ENCODE measurements at regions not wholly inside any gene's neighbourhood (a gene's known extent, or its start where the extent isn't known, plus 50 kb on each side); places are given as distances from the start of the nearest gene placed in this dataset.

DNA sequence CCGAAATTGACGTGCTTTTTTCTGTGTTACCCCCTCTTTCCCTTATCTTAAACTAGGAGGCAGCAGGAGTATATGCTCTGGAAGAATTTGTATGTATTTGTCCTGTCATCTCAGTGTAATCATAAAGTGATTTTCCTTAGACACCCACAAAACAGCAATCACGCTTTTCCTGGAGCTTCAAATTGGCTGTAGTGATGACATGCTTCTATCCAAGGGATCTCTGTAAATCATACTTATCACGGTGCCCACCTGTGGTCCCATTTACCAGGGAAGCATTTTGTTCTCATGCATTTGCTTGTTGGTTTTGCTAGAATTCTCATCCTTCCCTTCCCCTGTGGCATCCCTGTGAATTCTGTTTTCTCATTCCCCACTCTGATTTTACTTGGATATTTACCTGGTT, 220.8 kb upstream of the THUMPD2 start:
- TF ChIP-seq CTCF (IDR thresholded peaks at IDR 0.05) = no peak
- no peak for TF ChIP-seq EP300 (IDR thresholded peaks at IDR 0.05)
- no peak for TF ChIP-seq POLR2A (IDR thresholded peaks at IDR 0.05)

Data from ovary (tissue), 3 donors.